ENCODE measurements at regions not wholly inside any gene's neighbourhood (a gene's known extent, or its start where the extent isn't known, plus 50 kb on each side); places are given as distances from the start of the nearest gene placed in this dataset.

DNA sequence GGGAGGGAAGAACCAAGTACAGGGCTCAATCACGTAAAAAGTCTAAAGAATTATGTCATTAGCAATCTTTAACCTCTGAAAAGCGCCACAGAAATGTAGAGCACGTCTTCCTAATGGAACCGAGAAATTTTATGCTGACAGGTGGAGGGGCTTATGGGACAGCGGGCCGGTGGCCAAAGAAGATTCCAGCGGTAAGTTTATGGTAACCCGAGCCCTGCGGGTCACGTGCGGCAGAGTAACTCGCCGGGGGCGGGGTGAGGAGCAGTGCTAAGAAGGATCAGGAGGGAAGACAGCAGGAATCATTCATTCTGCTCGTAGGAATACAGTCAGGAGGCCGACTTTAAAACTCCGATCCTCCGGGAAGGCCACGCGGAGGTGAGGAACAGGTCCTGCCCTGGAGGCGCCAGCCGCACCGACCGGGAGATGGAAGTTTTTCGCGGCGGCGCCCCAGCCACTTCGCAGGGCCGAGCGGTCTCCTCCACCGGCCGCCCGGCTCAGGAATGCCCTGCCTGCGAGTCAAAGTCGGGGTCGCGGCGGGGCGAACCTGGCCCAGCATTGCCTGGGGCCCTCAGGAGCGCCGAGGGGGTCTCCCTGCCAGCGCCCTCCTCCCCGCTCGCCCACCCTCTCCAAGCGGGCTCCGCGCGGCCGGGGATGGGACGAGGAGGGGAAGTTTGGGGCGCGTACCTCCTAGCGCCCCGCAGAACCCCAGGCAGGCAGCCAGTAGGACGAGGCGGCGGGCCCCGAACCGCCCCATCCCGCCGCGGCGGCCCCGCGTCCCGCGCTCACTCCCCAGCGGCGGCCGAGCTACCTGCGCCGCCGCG, 101.8 kb downstream of the ESM1 start:
- no peak for TF ChIP-seq GATA2 (IDR thresholded peaks at IDR 0.05; ENCODE audit: low read depth, low read length)
- TF ChIP-seq GATA3 (IDR thresholded peaks at IDR 0.05; ENCODE audit: low read depth, low read length) = no peak
